Astrocyte of the hippocampus (primary cell): ENCODE measurements at regions not wholly inside any gene's neighbourhood (a gene's known extent, or its start where the extent isn't known, plus 50 kb on each side); places are given as distances from the start of the nearest gene placed in this dataset.

Source experiments
- DNase-seq: peaks from one replicate; pipeline ENCODE4 v3.0.0; 2011; ENCODE audit warnings: low read depth, low spot score

GRCh38 chr11:70486731-70487130 is 88.4 kb downstream of the CTTN start:
- DNase-seq = no peak

GRCh38 chr11:70487160-70487559 is 88.8 kb downstream of the CTTN start:
- no peak for DNase-seq

- no peak for DNase-seq
These were observed 89.4 kb downstream of the CTTN start for GRCh38 chr11:70487756-70488155.

- no peak for DNase-seq
These were observed 89.9 kb downstream of the CTTN start for GRCh38 chr11:70488171-70488703.

- DNase-seq = no peak
These were observed 90.9 kb downstream of the CTTN start for GRCh38 chr11:70489276-70489675.

GRCh38 chr11:70490208-70490607 is 91.9 kb downstream of the CTTN start:
- DNase-seq = no peak

GRCh38 chr11:70490723-70491558 is 92.6 kb downstream of the CTTN start:
- no peak for DNase-seq

- DNase-seq = no peak
These were observed 93.6 kb downstream of the CTTN start for GRCh38 chr11:70491696-70492472.

GRCh38 chr11:70493089-70493474 is 94.8 kb downstream of the CTTN start:
- DNase-seq = no peak

- no peak for DNase-seq
These were observed 95.6 kb downstream of the CTTN start for GRCh38 chr11:70493891-70494290.

GRCh38 chr11:70494559-70495350 is 96.4 kb downstream of the CTTN start:
- DNase-seq = no peak

- no peak for DNase-seq
These were observed 97.3 kb downstream of the CTTN start for GRCh38 chr11:70495351-70496310.

- DNase-seq = no peak
These were observed 98.5 kb downstream of the CTTN start for GRCh38 chr11:70496591-70497535.

- no peak for DNase-seq
These were observed 99.3 kb downstream of the CTTN start for GRCh38 chr11:70497536-70498075.

- no peak for DNase-seq
These were observed 99.8 kb downstream of the CTTN start for GRCh38 chr11:70498171-70498571.

- no peak for DNase-seq
These were observed 100.9 kb downstream of the CTTN start for GRCh38 chr11:70498976-70499801.

GRCh38 chr11:70500076-70500847 is 101.9 kb downstream of the CTTN start:
- no peak for DNase-seq
